GM19395 (cell line): ENCODE measurements at regions not wholly inside any gene's neighbourhood (a gene's known extent, or its start where the extent isn't known, plus 50 kb on each side); places are given as distances from the start of the nearest gene placed in this dataset.

Experiments
- ATAC-seq: cut with Tn5 transposase; IDR thresholded peaks from one replicate; pipeline ENCODE4 v1.9.1; 2021; ENCODE audit warnings: mild to moderate bottlenecking, moderate library complexity; ENCODE audit not compliant: unreplicated experiment

DNA sequence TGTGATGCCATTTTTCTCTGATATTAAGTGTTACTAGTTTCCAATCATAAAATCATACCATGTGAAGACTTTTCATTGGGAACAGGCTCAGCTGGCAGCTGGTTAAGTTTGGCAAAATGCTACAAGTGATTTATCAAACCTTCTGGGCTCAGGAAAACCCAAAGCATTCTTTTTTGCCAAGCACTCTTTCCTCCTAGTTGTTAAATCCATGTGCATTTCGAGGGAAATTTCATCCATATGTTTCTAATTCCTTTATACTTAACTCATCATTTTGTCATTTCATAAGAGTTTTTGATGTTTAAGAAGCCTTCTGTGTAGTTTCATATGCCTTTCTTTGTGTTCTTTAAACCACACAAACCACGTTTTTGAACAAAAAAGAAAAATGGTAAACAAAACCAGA, 217.6 kb upstream of the PDE10A start:
- ATAC-seq, result no peak

DNA sequence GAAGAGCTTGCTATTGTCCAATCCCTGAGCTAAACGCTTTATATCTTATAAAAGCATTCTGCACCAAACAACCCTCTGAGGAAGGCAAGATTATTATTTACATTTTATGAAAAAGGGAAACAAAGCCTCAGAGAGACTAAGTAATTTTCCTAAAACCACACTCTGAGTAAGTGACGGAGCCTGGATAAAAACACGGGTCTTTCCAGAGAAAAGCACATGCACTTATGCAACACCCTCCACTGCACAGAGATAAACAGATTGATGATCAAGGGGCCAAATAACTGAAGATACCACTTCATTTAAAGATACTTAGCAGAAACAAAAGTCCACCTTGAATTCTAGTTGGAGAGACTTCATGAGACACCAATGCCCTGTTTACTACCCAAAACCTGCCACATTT, 214.7 kb upstream of the PDE10A start:
- no peak for ATAC-seq

DNA sequence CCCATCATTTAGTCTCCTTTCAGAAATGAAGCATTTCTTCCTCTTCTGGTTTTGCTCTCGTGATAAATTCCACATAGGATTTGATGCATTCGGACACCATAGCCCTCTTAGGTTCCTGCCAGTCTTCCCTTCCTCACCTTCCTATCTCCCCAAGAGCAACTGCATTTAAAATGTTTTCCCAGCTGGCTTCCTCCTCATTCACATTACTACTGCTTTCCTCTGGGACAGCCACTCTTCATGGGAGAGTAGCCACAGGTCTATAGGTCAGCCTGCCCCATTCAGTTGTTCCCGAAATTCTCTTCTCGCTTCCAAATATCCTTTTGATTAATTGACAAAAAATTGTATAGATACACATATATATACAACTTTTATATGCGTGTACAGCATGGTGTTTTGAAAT, 214.2 kb upstream of the PDE10A start:
- no peak for ATAC-seq

DNA sequence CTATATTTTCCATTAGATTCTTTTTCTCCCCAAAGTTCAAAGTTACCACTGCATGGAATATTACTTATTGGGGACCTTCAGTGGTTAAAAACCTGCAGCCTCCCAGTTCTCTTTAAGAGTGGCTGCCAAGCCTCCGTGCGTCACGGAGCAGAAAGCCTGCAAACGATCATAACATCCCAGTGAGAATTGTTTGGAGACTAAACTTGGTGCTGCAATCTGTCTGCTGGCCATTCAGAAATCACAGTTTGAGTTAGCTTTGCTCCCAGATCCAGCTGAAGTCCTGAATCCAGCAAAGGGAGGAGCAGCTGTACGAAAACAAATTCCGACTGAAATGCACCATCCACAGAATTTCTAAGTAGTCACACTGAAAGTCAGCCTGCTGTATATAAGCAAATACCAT, 213.5 kb upstream of the PDE10A start:
- no peak for ATAC-seq

DNA sequence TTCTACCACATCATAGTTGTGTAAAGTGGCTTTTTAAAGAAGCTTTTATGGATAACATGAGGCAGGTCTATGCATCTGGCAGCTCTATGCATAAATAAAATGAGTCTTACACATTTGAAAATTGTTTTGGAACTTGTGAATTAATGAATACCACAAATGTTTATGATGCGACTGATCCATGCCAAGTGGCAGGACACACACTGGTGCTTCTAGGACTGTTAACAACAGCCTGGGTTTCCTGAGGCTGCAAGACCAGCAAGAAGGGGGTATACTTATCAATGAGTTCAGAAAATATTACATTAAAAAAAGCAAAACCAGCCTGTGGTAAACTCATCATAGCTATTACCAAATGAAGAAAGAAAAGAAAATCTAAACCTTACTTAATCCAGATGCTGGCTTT, 212.9 kb upstream of the PDE10A start:
- ATAC-seq, result no peak

DNA sequence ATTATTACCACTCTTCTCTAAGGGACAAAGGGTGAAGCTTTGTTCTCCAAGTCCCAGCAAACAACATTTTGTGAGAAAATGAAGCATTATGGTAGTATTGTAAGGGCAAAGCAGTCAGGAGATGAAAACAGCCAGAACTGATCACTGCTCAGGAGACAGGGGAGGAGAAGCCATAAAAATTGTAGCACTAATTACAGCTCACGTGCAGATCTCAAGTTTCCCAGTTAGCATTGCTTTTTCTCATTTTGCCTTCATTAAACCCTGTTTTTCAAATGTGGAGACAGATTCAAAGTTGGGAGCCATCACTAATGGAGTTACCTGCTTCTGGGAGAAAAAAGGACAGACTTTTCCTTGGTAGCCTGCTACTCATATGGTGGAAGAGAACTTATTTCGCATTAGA, 210.9 kb upstream of the PDE10A start:
- ATAC-seq, result no peak

DNA sequence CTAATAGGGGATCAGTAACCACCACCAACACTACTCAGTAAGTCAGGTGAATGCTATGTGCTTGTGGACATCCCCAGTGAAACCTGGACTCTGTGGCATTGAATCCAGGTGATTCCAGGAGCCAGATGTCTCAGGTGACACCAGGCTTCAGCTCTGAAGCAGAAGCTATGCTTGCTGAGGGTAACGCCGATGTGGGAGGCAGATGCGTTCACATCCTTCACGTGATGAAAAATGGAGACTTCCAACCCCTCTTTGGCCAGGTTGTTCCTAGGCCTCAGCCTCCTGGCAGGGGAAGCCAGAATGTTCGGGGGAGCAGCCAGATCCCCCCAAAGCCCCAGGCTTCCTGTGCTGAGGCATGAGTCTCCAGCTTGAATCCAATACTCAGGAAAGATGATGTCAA, 209.8 kb upstream of the PDE10A start:
- no peak for ATAC-seq

DNA sequence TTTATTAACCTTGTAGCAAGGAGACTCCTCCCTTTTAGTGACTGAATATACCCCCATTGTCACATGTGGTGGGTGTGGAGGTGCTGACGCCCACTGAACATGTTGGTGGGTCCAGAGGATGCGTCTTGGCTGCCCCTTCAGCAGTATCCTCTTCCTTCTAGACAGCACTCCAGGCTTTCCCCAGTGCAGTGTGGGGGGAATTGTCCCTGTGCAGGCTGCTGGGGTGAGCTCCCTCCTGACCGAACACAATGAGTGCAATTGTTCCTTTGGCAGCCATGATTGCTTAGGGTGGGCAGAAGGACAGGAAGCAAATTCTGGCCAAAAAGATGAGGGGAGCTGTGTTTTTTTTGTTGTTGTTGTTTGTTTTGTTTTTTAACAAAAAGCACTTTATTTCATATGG, 209.3 kb upstream of the PDE10A start:
- no peak for ATAC-seq

DNA sequence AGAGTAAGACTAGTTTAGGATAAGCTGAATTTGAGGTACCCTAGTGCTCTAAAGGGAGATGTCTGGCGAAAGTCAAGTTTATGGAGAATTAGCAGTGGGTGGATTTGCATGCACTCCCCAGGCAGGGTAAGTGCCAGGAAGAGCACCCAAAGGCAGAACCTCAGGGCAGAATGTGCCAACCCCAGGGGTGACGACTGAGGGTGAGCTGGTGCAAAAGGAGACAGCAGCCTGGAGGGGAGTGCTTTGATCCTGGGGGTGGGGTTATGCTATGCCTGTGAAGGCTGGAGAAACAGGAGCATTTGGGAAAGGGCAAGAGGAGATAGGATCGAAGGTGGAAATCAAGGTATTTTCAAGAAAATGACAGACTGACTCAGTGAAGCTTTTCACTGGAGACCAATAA, 208.5 kb upstream of the PDE10A start:
- ATAC-seq, result no peak

DNA sequence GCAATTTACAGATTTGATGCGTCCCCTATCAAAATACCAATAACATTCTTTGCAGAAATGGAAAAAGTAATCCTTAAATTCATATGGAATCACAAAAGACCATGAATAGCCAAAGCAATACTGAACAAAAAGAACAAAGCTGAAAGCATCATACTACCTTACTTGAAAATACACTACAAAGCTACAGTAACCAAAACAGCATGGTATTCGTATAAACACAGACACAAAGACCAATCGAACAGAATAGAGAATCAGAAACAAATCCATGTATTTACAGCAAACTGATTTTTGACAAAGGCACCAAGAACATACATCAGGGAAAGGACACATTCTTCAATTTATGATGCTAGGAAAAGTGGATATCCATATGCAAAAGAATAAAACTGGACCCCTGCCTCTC, 206.5 kb upstream of the PDE10A start:
- ATAC-seq, result no peak

DNA sequence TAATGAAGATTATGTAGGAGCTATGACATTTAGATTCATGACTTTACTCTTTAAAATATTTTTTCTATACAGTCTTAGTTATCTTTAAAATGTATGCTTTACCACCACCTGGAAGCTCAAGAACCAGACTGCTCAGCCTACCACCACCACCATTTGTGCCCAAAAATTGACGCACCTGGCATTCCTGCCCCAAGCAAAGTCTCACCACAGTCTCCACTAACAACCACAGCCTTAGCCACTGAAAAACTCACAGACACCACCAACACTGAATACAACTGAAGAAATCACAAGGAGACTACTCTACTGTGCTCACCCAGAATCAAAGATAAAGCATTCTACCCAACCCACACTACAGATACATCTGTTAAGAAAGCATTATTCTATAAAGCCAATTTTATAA, 201.9 kb upstream of the PDE10A start:
- ATAC-seq, result no peak

DNA sequence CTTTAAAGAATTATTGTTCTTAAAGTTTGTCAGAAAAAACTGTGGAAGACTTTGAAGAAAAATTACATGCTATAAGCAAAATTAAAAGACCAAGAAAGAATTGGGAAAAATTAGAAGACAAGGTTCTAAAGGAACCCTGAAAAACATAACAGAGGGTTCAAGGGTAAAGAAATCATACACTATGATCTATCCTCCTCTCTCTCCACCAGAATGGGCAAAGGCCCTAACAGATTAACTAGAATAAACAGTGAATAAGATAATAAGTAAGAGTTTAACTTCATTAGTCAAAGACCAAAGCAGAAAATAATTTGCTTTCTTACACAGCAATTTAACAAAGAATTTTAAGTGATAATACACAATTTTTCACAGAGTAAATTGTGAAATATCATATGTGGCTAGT, 201.2 kb upstream of the PDE10A start:
- ATAC-seq, result no peak

DNA sequence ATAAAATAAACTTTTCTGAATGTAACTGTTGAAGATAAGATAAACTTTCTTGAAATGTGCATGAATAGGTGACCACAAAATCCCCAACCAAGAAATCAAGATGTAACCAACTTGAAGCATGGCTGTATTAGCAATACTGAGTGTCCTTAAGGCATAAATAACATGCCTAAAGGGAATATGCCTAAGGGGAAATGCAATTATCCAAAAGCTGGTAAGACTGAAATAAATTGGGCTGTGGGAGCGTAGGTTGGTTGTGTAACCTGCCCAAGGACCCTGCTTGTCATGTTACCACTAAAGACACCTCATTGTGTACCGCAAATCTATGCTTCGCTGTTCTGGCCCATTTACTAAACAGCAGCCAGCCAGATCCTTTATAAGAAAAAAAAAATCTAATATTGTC, 200.8 kb upstream of the PDE10A start:
- ATAC-seq, result no peak

DNA sequence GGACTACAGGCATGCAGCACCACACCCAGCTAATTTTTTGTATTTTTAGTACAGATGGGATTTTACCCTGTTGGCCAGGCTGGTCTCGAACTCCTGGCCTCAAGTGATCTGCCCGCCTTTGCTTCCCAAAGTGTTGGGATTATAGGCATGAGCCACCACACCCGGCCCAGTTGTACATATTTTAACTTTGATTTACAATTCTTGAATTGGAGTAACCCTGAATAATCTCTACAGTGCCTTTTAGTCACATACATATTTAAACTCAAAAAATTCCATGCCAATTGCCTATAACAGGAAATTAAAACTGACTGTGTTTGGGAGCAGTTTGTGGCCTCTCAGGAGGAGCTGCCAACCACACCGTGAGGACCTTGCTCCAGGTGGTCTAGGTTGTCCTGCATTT, 199.8 kb upstream of the PDE10A start:
- no peak for ATAC-seq

DNA sequence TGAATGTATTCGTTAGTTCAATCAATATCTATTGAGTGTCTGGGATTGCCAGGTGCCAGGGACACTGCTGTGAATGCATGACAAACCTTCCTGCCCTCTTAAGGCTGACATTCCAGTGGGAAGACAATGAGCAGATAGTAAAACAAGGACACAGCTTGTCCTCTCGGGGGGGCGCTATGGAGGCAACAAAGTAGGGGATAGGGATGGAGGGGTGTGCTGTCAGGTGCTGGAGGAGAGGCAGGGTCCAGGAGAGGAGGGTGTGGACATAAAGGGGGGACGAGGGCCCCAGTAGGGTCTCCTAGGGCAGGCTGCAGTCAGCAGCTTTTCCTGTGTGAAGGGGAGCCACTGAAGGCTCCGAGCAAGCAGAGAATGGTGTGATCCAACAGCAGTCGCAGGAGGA, 198.2 kb upstream of the PDE10A start:
- ATAC-seq, result no peak

DNA sequence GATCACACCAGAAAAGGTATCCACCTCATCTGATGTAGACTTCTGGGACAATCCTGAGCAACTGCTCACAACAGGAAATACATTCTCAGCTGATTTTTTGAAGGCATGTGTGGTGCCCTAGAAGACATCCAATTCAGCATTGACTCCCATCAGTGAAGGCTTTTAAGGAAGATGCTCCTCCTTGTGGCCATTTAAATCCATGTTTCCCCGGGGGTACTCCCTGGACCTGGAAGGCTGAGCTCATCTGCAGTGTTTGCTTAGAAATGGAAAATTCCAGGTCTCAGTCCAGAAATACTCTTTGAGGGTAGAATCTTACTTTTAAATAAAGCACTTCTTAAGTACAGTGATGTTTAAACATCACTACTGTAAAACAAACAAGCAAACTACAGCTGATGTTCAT, 195.5 kb upstream of the PDE10A start:
- ATAC-seq, result no peak

DNA sequence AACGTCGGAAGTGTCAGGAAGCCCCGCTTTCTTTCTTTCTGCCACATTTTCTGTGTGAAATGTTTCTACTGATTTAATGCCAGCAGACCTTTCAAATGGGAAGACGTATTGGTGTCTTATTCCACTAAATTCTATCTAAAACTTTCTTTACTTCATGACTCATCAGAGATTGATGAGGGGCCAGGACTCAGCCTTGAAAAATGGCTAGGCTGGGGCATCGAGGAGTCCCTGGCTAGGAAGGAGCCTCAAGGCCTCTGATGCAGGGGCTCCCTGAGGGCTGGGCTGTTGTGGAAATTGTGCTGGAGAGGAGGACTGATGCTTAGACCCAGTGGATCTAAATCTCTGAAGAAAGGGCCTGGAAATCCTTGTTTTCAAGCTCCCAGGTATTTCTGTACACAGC, 192.8 kb upstream of the PDE10A start:
- no peak for ATAC-seq

DNA sequence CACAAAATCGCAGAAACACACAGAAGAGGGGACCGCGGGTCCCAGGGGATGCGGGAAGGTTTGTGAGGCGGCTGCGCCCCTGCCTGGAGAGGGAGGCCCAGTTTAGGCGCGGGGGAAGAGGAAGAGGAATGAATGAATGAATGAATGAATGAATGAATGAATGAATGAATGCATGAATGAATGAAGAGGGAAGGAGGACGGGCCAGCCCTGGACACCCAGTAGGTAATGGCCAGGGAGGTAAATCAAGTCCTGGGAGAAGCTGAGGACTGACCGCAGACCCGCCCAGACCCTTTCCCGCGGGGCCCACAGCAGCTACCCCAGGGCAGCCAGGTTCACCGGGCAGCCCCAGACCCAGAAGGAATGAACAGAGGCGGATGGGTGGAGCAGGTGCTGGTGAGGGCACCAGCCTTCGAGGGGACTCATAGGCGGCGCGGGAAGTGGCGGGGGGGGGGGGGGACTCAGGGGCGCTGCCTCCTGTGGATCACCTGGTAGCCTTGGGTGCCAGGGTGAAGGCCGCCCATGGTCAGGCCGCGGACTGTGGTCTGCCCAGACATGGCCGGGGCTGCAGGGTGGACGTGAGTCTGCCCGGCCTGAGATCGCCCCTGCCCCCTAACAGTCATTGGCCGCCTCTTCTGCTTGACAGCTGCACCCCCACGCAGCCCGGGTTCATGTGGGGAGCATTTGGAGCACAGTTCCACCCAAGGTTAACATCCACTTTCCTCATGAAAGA, 192.0 kb upstream of the PDE10A start:
- ATAC-seq, result no peak

DNA sequence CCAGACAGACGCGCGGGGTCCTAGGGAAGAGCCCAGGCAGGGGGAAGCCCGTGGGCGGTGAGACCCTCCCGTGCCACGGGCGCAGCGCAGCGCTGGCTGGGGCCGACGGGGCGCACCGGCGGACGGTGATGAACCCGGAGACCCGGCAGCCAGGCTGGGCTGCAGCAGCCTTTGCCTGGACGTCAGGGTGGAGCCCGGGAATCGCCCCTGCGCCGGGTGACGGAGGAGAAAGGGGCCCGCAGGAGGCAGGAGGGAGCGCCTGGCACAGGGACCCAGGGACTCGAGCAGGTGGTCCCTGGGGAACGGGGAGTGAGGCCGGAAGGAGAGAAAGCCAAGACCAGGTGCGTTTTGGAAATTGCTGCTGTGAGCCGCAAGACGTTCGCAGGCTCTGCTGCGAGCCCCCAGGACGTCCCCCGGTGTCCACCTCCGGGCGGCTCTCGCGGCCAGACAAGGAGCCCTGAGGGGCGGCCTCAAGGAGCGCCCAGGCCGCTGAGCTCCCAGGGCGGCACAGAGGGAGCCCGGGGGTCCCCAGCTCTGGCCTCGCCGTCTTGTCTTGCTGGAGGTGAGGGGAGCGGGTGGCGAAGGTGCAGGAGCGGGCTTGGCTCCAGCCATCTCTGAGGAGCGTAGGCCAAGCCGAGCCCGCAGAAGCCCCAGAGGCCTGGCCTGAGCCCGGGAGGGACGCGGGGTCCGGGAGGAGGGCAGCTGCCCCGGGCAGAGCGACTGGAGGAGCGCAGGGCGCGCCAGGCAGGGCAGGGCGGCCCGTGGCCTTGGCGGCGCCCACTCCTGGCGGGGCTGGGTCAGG, 191.2 kb upstream of the PDE10A start:
- no peak for ATAC-seq

DNA sequence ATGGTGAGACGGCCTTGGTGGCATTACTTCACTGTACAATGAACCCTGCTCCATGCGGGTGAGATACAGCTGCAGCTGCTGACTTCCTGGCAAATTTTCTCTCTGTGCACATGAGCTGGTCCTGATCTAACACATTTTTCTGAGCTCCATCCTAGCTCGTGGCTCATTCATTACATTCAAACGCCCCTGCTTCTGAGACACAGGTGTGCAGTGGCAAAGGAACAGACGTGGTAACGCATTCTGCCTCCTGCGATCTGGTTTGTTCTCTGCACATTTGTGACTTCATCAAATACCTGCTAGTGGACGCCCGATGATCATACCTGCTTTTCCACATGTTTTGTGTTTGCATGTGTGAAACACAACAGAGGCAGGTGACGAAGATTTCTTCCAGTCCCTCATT, 189.6 kb upstream of the PDE10A start:
- ATAC-seq, result no peak

DNA sequence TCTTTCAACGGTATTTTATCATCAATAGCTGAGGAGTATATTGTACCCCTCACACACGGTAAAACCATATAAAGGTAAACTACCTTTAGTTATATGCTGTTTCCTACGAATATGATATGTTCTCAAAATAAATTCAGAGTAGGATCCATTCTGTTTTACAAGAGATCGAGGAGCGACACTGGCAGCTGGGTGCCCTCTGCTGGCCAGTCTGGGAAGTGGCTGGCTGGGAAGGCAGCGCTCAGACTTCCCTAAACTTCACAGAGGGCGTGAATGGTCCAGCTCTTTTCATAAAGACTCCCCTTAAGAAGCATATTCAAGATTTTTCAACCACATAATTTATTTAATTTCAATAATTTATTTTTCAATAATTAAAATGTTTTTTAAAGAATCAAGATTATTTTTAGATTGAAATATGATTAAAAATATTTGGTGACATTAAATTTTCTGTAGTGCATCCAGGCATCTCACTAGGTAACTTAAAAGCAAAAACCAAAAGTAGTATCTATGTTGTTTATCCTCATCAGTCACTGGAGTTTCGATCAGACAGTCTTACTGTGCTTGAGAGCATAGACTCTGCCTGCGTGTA, 187.5 kb upstream of the PDE10A start:
- ATAC-seq, result peak; percentile 88
